A673 (cell line): ENCODE measurements at regions not wholly inside any gene's neighbourhood (a gene's known extent, or its start where the extent isn't known, plus 50 kb on each side); places are given as distances from the start of the nearest gene placed in this dataset.

ENCODE experiments used
- BruUV-seq: library from RNA; stranded (reverse); fragments of 400-500 nt; replicated peaks from 2 replicates; lab custom pipeline; 2021; lab: Mats Ljungman, UMichigan
- CTCF ChIA-PET: fragments of 300-600 bp; sonication (Branson Sonifier 250); formaldehyde crosslinking; loops from one replicate; lab custom pipeline; 2022; ENCODE audit warnings: antibody characterized with exemption; lab: Charles Lee
- POLR2A ChIA-PET: fragments of 300-600 bp; sonication (Branson Sonifier 250); formaldehyde crosslinking; loops from one replicate; lab custom pipeline; 2022; ENCODE audit warnings: antibody characterized with exemption; ENCODE audit not compliant: low non-redundant PET; lab: Charles Lee
- DNase-seq: peaks from one replicate; pipeline ENCODE4 v3.0.0-alpha.2; 2015; ENCODE audit warnings: low spot score
- H3K27ac ChIP-seq: fragments of 200-600 bp; sonication (generic); 2 replicates; pipeline ENCODE4 v1.5.1; 2016; ENCODE audit warnings: mixed run types, low read depth, mild to moderate bottlenecking, mixed read lengths, antibody characterized with exemption, low read length; ENCODE audit not compliant: poor library complexity, severe bottlenecking
- H3K27me3 ChIP-seq: fragments of 200-600 bp; sonication (generic); replicated peaks from 2 replicates; pipeline ENCODE4 v1.6.1; 2017; ENCODE audit warnings: mixed run types, low read depth, mild to moderate bottlenecking, mixed read lengths, antibody characterized with exemption, low read length; ENCODE audit not compliant: insufficient read depth, poor library complexity
- H3K36me3 ChIP-seq: fragments of 200-600 bp; sonication (generic); 2 replicates; pipeline ENCODE4 v1.6.1; 2016; ENCODE audit warnings: mixed run types, mild to moderate bottlenecking, mixed read lengths, antibody characterized with exemption, low read length; ENCODE audit not compliant: insufficient read depth, poor library complexity, severe bottlenecking
- H3K4me1 ChIP-seq: fragments of 200-600 bp; sonication (generic); 2 replicates; pipeline ENCODE4 v1.6.1; 2017; ENCODE audit warnings: mixed run types, mild to moderate bottlenecking, mixed read lengths, antibody characterized with exemption, low read length; ENCODE audit not compliant: insufficient read depth, poor library complexity, severe bottlenecking
- H3K4me3 ChIP-seq: fragments of 200-600 bp; sonication (generic); 2 replicates; pipeline ENCODE4 v1.5.1; 2016; ENCODE audit warnings: low read depth, mixed run types, mild to moderate bottlenecking, mixed read lengths, low read length; ENCODE audit not compliant: poor library complexity, severe bottlenecking
- H3K9me3 ChIP-seq: fragments of 200-600 bp; sonication (generic); 2 replicates; pipeline ENCODE4 v1.6.1; 2016; ENCODE audit warnings: mixed run types, low read depth, mild to moderate bottlenecking, mixed read lengths, antibody characterized with exemption, low read length; ENCODE audit not compliant: poor library complexity, severe bottlenecking
- EZH2 ChIP-seq: fragments of 200-600 bp; sonication (generic); IDR thresholded peaks from 2 replicates; pipeline ENCODE4 v1.6.1; 2017; ENCODE audit warnings: borderline replicate concordance, low read depth, mild to moderate bottlenecking, mixed read lengths, antibody characterized with exemption, low read length; ENCODE audit not compliant: poor library complexity, severe bottlenecking
- intact Hi-C: fragments of 100-400 bp; cut with micrococcal nuclease; formaldehyde crosslinking; loops from one replicate; pipeline ENCODE4 v1.10.0; 2022; ENCODE audit not compliant: unreplicated experiment
- TF ChIP-seq, protein P1 (sequence below): fragments of 300-800, 200-600 bp; sonication (generic); conservative IDR thresholded peaks from 2 replicates; pipeline ENCODE4 v1.5.1; 2017; ENCODE audit warnings: low read depth, mild to moderate bottlenecking, antibody characterized with exemption, low read length, moderate library complexity, mixed read lengths

DNA sequence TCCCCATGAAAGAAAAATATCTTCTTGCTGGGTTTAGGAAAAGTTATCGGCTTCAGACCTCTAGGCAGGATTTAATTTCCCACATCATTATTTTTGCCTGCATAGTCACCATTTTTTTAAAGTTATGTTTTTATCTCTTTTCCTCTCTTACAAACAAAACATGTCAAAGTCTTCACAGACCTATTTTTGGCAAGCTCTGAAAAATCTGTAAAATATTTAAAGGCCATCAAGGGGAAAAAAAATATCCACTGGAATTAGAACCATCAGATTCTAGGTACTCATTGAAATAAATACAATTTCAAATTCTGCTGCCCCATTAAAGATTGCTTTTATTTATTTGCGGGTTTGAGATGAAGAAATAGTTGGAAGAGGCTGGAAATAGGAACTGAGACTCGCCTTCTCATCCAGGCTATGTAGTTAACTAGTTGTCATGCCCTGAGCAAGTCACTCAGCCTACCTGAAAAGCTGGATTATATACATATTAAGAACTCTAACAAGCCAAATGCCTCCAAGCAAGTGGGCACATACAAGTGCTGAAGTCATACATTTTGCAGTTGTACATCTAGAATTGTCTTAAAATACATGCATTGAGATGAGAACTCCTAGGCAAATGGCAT lies 101.7 kb upstream of the SASH1 start:
- no peaks in the 10 kb centered on the region for H3K4me1 ChIP-seq
- TF ChIP-seq, protein P1, sequence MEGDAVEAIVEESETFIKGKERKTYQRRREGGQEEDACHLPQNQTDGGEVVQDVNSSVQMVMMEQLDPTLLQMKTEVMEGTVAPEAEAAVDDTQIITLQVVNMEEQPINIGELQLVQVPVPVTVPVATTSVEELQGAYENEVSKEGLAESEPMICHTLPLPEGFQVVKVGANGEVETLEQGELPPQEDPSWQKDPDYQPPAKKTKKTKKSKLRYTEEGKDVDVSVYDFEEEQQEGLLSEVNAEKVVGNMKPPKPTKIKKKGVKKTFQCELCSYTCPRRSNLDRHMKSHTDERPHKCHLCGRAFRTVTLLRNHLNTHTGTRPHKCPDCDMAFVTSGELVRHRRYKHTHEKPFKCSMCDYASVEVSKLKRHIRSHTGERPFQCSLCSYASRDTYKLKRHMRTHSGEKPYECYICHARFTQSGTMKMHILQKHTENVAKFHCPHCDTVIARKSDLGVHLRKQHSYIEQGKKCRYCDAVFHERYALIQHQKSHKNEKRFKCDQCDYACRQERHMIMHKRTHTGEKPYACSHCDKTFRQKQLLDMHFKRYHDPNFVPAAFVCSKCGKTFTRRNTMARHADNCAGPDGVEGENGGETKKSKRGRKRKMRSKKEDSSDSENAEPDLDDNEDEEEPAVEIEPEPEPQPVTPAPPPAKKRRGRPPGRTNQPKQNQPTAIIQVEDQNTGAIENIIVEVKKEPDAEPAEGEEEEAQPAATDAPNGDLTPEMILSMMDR = no peak
- no peak for TF ChIP-seq EZH2
- intact Hi-C loops = no loop called here
- POLR2A ChIA-PET = no interaction called here
- H3K9me3 ChIP-seq = no peaks in the 10 kb centered on the region
- no peak overlapping the region for H3K27ac ChIP-seq
- no peak for DNase-seq
- no peaks in the 10 kb centered on the region for H3K36me3 ChIP-seq
- BruUV-seq = no TSS peak
- no peak overlapping the region for H3K4me3 ChIP-seq
- no peaks in the 10 kb centered on the region for H3K27me3 ChIP-seq
- CTCF ChIA-PET = no interaction called here

DNA sequence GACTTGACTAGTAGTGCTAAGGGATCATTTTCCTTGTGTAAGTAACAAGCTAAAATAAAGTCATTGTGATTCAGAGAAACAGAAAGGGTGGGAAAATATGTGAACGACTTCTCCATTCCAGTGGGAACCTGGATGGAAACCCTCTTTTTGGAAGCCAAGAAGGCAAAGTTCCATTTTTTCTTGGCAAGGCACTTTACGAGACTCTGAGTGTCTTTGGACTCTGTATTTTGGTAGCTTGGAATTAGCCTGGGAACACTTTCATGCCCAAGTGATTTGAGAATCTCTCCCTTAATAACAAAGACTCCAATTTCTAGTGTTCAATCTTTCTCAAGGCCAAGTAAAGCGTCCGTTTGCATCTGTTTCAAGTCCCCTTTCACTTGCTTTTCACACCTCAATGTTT lies 100.5 kb upstream of the SASH1 start:
- Histone ChIP-seq H3K4me1 (no peaks in the 10 kb centered on the region), H3K27me3 (no peaks in the 10 kb centered on the region), H3K9me3 (no peaks in the 10 kb centered on the region), H3K27ac (no peak overlapping the region), H3K36me3 (no peaks in the 10 kb centered on the region), H3K4me3 (no peak overlapping the region)
- no peak for TF ChIP-seq EZH2
- TF ChIP-seq, protein P1 = no peak
- ChIA-PET POLR2A (no interaction called here), CTCF (no interaction called here)
- DNase-seq = no peak
- no TSS peak for BruUV-seq
- intact Hi-C loops = no loop called here

GRCh38 chr6:148244217-148244935 lies 98.3 kb upstream of the SASH1 start:
- Histone ChIP-seq H3K36me3 (no peaks in the 10 kb centered on the region), H3K4me3 (no peak overlapping the region), H3K9me3 (no peaks in the 10 kb centered on the region), H3K4me1 (peaks cover 11% of the 10 kb centered on the region), H3K27ac (no peak overlapping the region), H3K27me3 (no peaks in the 10 kb centered on the region)
- no peak for DNase-seq
- intact Hi-C loops = no loop called here
- ChIA-PET POLR2A (no interaction called here), CTCF (interaction anchor here (0.6 kb wide), 1 partner anchor 13 kb away, joined by 3 read pairs; no protein-coding TSS in a partner anchor)
- BruUV-seq = no TSS peak
- TF ChIP-seq, protein P1 = no peak
- TF ChIP-seq EZH2 = no peak
